CD4-positive, alpha-beta T cell (primary cell): ENCODE measurements at regions not wholly inside any gene's neighbourhood (a gene's known extent, or its start where the extent isn't known, plus 50 kb on each side); places are given as distances from the start of the nearest gene placed in this dataset.

Experiments used
- ATAC-seq: fragments of 200-7000 bp; cut with Tn5 transposase; one replicate; pipeline ENCODE4 v1.10.0; 2022; ENCODE audit warnings: mild to moderate bottlenecking; ENCODE audit not compliant: poor library complexity
- CTCF ChIA-PET: fragments of 350-600 bp; sonication (Branson Sonifier 250); formaldehyde crosslinking; loops from one replicate; lab custom pipeline; 2021; ENCODE audit warnings: antibody characterized with exemption, inconsistent platforms; lab: Charles Lee
- POLR2A ChIA-PET: fragments of 350-600 bp; sonication (Branson Sonifier 250); formaldehyde crosslinking; loops from one replicate; lab custom pipeline; 2021; ENCODE audit warnings: antibody characterized with exemption, inconsistent platforms; lab: Charles Lee
- DNase-seq, 14 experiments: peaks; one replicate each; pipeline ENCODE4 v3.0.0-alpha.2; 2013 to 2020; ENCODE audit warnings: mixed read lengths in 2 of 14
- H3K27ac ChIP-seq, 2 donors: one replicate each; pipeline versions ENCODE4 v1.5.1 to v1.7.0; 2013; ENCODE audit warnings: low read length in 2 of 2, low read depth in 1 of 2, mild to moderate bottlenecking in 1 of 2
- H3K27me3 ChIP-seq, 2 experiments: 1 replicate in 1 of 2; 2 replicates in 1 of 2; pipeline versions ENCODE4 v1.6.1 to v1.7.0; 2013; ENCODE audit warnings: low read length in 2 of 2, control low read depth in 1 of 2, mild to moderate bottlenecking in 1 of 2, moderate library complexity in 1 of 2; ENCODE audit not compliant: insufficient read depth in 2 of 2, control insufficient read depth in 1 of 2
- H3K36me3 ChIP-seq: one replicate; pipeline ENCODE4 v1.6.1; 2013; ENCODE audit warnings: low read length, control low read depth; ENCODE audit not compliant: insufficient read depth
- H3K4me1 ChIP-seq: one replicate; pipeline ENCODE4 v1.6.1; 2013; ENCODE audit warnings: low read length, control low read depth; ENCODE audit not compliant: insufficient read depth
- H3K4me3 ChIP-seq: one replicate; pipeline ENCODE4 v1.5.1; 2013; ENCODE audit warnings: mild to moderate bottlenecking, low read length, moderate library complexity
- H3K9me3 ChIP-seq, 2 experiments: 1 replicate in 1 of 2; 2 replicates in 1 of 2; pipeline versions ENCODE4 v1.6.1 to v1.7.0; 2013; ENCODE audit warnings: low read length in 2 of 2, mild to moderate bottlenecking in 2 of 2, control low read depth in 1 of 2, moderate library complexity in 1 of 2; ENCODE audit not compliant: control insufficient read depth in 1 of 2, insufficient read depth in 1 of 2
- H3K27ac Mint-ChIP-seq: one replicate; pipeline ENCODE4 v1.8.0; 2020; ENCODE audit warnings: mixed read lengths
- H3K27me3 Mint-ChIP-seq: one replicate; pipeline ENCODE4 v1.8.0; 2021; ENCODE audit warnings: mixed read lengths
- H3K36me3 Mint-ChIP-seq: one replicate; pipeline ENCODE4 v1.8.0; 2021; ENCODE audit warnings: low read depth, mixed read lengths
- H3K4me1 Mint-ChIP-seq: one replicate; pipeline ENCODE4 v1.8.0; 2021; ENCODE audit warnings: low read depth, mixed read lengths
- H3K4me3 Mint-ChIP-seq: one replicate; pipeline ENCODE4 v1.8.0; 2020; ENCODE audit warnings: mild to moderate bottlenecking, mixed read lengths
- H3K9me3 Mint-ChIP-seq: one replicate; pipeline ENCODE4 v1.8.0; 2020; ENCODE audit warnings: mixed read lengths
- intact Hi-C, 2 experiments: fragments of 100-400 bp; cut with DNase I in 1 of 2; cut with micrococcal nuclease in 1 of 2; formaldehyde crosslinking; loops; one replicate each; pipeline versions ENCODE4 v1.15.1 to v1.9.0; 2023 to 2025; cut with DNase I, micrococcal nuclease
- TF ChIP-seq, protein P1 (sequence below): fragments of 200-600 bp; IDR thresholded peaks from one replicate; pipeline ENCODE4 v1.8.0; 2022; ENCODE audit warnings: antibody characterized with exemption, mild to moderate bottlenecking

DNA sequence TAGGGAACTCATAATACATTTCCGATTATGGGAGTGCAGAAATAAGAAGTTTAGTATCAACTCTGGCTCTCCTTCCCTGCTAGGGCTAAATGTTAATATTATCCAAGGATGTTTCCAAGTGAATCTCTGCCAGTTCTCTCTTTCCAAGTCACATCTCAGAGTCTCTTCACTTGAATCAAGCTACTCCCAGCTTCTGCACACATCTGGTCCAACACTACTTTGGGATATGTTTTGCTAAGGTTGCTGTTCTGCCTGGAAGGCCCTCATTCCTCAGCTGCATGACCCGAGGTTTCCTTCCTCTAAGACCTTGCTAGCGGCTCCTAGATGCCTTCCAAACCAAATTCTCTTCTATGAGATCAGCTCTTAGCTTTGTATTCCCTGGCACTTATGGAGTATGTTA, 331.8 kb downstream of the GJA1 start:
- no peak overlapping the region for H3K4me3 ChIP-seq
- H3K4me1 ChIP-seq = no peaks in the 10 kb centered on the region
- H3K27me3 Mint-ChIP-seq = no peaks in the 10 kb centered on the region
- H3K36me3 ChIP-seq = no peaks in the 10 kb centered on the region
- H3K27ac Mint-ChIP-seq = no peak overlapping the region
- no peak overlapping the region for H3K4me3 Mint-ChIP-seq
- H3K9me3 Mint-ChIP-seq = no peaks in the 10 kb centered on the region
- no peaks in the 10 kb centered on the region for H3K9me3 ChIP-seq
- DNase-seq (no peak), ATAC-seq (no peak)
- ChIA-PET POLR2A (no interaction called here), CTCF (no interaction called here)
- no peak overlapping the region for H3K27ac ChIP-seq
- no peaks in the 10 kb centered on the region for H3K4me1 Mint-ChIP-seq
- H3K36me3 Mint-ChIP-seq = no peaks in the 10 kb centered on the region
- no peaks in the 10 kb centered on the region for H3K27me3 ChIP-seq
- TF ChIP-seq, protein P1, sequence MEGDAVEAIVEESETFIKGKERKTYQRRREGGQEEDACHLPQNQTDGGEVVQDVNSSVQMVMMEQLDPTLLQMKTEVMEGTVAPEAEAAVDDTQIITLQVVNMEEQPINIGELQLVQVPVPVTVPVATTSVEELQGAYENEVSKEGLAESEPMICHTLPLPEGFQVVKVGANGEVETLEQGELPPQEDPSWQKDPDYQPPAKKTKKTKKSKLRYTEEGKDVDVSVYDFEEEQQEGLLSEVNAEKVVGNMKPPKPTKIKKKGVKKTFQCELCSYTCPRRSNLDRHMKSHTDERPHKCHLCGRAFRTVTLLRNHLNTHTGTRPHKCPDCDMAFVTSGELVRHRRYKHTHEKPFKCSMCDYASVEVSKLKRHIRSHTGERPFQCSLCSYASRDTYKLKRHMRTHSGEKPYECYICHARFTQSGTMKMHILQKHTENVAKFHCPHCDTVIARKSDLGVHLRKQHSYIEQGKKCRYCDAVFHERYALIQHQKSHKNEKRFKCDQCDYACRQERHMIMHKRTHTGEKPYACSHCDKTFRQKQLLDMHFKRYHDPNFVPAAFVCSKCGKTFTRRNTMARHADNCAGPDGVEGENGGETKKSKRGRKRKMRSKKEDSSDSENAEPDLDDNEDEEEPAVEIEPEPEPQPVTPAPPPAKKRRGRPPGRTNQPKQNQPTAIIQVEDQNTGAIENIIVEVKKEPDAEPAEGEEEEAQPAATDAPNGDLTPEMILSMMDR = no peak
- intact Hi-C loops = no loop called here

DNA sequence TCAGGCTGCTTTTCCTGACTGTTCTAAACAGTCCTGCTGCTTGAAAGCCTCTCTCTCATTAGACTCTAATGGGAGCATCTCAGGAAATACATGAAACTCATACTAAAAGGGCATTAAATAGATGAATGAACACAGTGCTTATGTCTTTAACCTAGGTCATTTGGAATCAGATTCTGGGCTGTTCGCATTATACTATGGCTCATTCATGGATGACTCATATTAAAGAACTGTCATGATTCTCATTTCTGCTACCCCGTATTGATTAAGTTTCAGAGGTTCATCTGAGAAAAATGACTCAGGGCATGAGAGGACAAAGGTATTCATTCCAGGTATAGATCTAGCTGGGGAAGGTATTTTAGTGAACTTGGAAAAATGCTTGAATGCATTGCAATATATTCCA, 335.5 kb downstream of the GJA1 start:
- no peaks in the 10 kb centered on the region for H3K9me3 Mint-ChIP-seq
- Histone ChIP-seq H3K36me3 (no peaks in the 10 kb centered on the region), H3K9me3 (no peaks in the 10 kb centered on the region), H3K4me3 (no peak overlapping the region), H3K27me3 (no peaks in the 10 kb centered on the region), H3K27ac (no peak overlapping the region), H3K4me1 (no peaks in the 10 kb centered on the region)
- no peak overlapping the region for H3K27ac Mint-ChIP-seq
- no peaks in the 10 kb centered on the region for H3K36me3 Mint-ChIP-seq
- no peaks in the 10 kb centered on the region for H3K27me3 Mint-ChIP-seq
- TF ChIP-seq, protein P1 = no peak
- intact Hi-C loops = no loop called here
- DNase-seq (no peak), ATAC-seq (no peak)
- H3K4me3 Mint-ChIP-seq = no peak overlapping the region
- POLR2A ChIA-PET = no interaction called here
- CTCF ChIA-PET = no interaction called here
- H3K4me1 Mint-ChIP-seq = no peaks in the 10 kb centered on the region

DNA sequence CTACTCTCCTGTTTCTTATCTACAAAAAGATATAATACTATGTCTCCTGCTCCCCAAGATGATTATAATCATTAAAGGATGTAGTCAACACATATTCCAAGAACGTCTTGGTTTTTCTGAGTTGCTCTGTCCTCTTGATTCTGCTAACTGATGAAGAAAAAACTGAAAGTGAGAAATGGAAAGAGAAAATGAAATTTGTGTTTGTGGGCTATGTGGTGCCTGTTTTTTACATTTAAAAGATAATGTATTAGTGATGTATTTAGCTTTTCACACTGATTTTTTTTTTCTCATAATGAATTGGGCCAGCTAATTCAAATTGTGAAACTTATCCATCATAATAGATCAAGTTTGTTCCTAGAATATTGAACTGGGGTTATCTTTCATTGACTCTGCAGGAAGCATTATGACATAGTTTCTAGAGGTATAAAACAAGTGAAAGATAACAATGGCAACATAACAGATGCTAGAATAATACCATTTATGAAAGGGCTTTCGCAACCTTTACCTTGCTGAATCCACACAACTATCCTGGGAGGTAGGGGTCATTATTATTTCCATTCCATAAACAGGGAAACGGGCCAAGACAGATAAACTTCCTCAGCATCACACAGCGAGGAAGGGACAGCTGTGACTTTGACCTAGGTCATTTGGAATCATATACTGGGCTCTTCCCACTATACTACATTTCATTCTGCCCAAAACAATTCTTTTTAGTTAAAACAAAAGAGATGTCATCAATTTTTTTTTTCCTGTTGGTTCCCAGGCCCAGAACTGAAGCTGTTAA, 336.7 kb downstream of the GJA1 start:
- no peak for ATAC-seq
- no peak overlapping the region for H3K4me3 Mint-ChIP-seq
- H3K9me3 Mint-ChIP-seq = no peaks in the 10 kb centered on the region
- Histone ChIP-seq H3K27me3 (no peaks in the 10 kb centered on the region), H3K27ac (no peak overlapping the region), H3K4me3 (no peak overlapping the region), H3K36me3 (no peaks in the 10 kb centered on the region), H3K4me1 (no peaks in the 10 kb centered on the region), H3K9me3 (no peaks in the 10 kb centered on the region)
- no peaks in the 10 kb centered on the region for H3K36me3 Mint-ChIP-seq
- CTCF ChIA-PET = no interaction called here
- no peak for DNase-seq
- intact Hi-C loops = no loop called here
- POLR2A ChIA-PET = interaction anchor here (1.0 kb wide), 1 partner anchor 261 kb away, joined by 3 read pairs; no protein-coding TSS in a partner anchor
- no peaks in the 10 kb centered on the region for H3K4me1 Mint-ChIP-seq
- no peak overlapping the region for H3K27ac Mint-ChIP-seq
- H3K27me3 Mint-ChIP-seq = no peaks in the 10 kb centered on the region
- TF ChIP-seq, protein P1 = no peak
